HL-60 (cell line): ENCODE measurements at regions not wholly inside any gene's neighbourhood (a gene's known extent, or its start where the extent isn't known, plus 50 kb on each side); places are given as distances from the start of the nearest gene placed in this dataset.
"Not testable (repeated sequence)": the region's sequence is repeated elsewhere in the genome, so short reads cannot be mapped to it uniquely, and the experiment has no call there.

Experiments used
- DNase-seq, 2 experiments: peaks; one replicate each; pipeline ENCODE4 v3.0.0-alpha.2; 2010 to 2020; ENCODE audit warnings: low read depth in 1 of 2, low spot score in 1 of 2
- H3K27ac ChIP-seq: fragments of 250-450 bp; sonication (Bioruptor Pico); replicated peaks from 2 replicates; pipeline ENCODE4 v1.5.1; 2020; ENCODE audit warnings: mild to moderate bottlenecking, moderate library complexity
- H3K27me3 ChIP-seq: fragments of 250-450 bp; sonication (Bioruptor Pico); 2 replicates; pipeline ENCODE4 v1.5.1; 2021; ENCODE audit warnings: mild to moderate bottlenecking, moderate library complexity; ENCODE audit not compliant: insufficient read depth, poor library complexity, severe bottlenecking
- H3K4me3 ChIP-seq: replicated peaks from 2 replicates; pipeline ENCODE4 v1.5.1; 2011; ENCODE audit warnings: mild to moderate bottlenecking, control low read depth, low read length; ENCODE audit not compliant: insufficient read depth
- GABPA ChIP-seq: IDR thresholded peaks from 2 replicates; pipeline ENCODE4 v1.6.1; 2012; ENCODE audit warnings: low read depth
- POLR2AphosphoS5 ChIP-seq: IDR thresholded peaks from 2 replicates; pipeline ENCODE4 v1.6.1; 2012; ENCODE audit warnings: low read depth
- SPI1 ChIP-seq: IDR thresholded peaks from 2 replicates; pipeline ENCODE4 v1.6.1; 2012; ENCODE audit warnings: low read depth, mild to moderate bottlenecking, borderline replicate concordance
- TF ChIP-seq, protein P1 (sequence below): IDR thresholded peaks from one replicate; pipeline ENCODE4 v1.5.1; 2011; ENCODE audit warnings: low read length, control low read depth, inconsistent platforms; ENCODE audit not compliant: insufficient read depth
- TF ChIP-seq, protein P2 (sequence below): IDR thresholded peaks from 2 replicates; pipeline ENCODE4 v1.6.1; 2012; ENCODE audit warnings: low read depth; ENCODE audit not compliant: insufficient replicate concordance

DNA sequence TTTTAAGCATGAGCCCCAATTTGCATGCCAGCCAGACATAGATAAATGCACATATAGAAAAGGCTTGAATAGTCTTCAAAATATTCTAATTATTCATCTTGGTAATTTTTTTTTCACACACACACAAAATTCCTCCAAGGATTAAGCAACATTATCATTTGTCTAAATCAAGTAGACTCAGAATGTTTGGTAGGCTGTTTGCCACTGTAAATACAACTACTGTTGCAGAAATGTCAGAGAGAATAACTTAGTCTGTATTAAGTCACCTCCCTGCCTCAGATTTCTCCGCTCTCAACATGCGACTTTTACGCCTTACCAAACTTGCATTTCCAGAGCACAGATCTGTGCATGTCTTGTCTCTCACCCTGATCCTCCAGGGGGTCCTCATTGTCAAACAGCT, 265.6 kb upstream of the C9orf72 start:
- Histone ChIP-seq H3K4me3 (no peak overlapping the region), H3K27me3 (no peaks in the 10 kb centered on the region), H3K27ac (no peak overlapping the region)
- TF ChIP-seq, protein P1, sequence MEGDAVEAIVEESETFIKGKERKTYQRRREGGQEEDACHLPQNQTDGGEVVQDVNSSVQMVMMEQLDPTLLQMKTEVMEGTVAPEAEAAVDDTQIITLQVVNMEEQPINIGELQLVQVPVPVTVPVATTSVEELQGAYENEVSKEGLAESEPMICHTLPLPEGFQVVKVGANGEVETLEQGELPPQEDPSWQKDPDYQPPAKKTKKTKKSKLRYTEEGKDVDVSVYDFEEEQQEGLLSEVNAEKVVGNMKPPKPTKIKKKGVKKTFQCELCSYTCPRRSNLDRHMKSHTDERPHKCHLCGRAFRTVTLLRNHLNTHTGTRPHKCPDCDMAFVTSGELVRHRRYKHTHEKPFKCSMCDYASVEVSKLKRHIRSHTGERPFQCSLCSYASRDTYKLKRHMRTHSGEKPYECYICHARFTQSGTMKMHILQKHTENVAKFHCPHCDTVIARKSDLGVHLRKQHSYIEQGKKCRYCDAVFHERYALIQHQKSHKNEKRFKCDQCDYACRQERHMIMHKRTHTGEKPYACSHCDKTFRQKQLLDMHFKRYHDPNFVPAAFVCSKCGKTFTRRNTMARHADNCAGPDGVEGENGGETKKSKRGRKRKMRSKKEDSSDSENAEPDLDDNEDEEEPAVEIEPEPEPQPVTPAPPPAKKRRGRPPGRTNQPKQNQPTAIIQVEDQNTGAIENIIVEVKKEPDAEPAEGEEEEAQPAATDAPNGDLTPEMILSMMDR = no peak
- TF ChIP-seq POLR2AphosphoS5 (no peak), SPI1 (no peak), GABPA (no peak)
- TF ChIP-seq, protein P2, sequence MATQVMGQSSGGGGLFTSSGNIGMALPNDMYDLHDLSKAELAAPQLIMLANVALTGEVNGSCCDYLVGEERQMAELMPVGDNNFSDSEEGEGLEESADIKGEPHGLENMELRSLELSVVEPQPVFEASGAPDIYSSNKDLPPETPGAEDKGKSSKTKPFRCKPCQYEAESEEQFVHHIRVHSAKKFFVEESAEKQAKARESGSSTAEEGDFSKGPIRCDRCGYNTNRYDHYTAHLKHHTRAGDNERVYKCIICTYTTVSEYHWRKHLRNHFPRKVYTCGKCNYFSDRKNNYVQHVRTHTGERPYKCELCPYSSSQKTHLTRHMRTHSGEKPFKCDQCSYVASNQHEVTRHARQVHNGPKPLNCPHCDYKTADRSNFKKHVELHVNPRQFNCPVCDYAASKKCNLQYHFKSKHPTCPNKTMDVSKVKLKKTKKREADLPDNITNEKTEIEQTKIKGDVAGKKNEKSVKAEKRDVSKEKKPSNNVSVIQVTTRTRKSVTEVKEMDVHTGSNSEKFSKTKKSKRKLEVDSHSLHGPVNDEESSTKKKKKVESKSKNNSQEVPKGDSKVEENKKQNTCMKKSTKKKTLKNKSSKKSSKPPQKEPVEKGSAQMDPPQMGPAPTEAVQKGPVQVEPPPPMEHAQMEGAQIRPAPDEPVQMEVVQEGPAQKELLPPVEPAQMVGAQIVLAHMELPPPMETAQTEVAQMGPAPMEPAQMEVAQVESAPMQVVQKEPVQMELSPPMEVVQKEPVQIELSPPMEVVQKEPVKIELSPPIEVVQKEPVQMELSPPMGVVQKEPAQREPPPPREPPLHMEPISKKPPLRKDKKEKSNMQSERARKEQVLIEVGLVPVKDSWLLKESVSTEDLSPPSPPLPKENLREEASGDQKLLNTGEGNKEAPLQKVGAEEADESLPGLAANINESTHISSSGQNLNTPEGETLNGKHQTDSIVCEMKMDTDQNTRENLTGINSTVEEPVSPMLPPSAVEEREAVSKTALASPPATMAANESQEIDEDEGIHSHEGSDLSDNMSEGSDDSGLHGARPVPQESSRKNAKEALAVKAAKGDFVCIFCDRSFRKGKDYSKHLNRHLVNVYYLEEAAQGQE = no peak
- DNase-seq = no peak

DNA sequence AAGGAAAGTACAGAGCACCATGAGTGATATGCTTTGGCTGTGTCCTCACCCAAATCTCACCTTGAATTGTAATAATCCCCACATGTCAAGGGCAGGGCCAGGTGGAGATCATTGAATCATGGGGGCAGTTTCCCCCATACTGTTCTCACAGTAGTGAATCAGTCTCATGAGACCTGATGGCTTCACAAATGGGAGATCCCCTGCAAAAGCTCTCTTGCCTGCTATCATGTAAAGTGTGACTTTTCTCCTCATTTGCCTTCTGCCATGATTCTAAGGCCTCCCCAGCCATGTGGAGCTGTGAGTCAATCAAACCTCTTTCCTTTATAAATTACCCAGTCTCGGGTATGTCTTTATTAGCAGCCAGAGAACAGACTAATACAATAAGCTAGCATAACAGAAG, 266.5 kb upstream of the C9orf72 start:
- not testable (repeated sequence) for DNase-seq, H3K27me3 ChIP-seq, H3K27ac ChIP-seq, H3K4me3 ChIP-seq

DNA sequence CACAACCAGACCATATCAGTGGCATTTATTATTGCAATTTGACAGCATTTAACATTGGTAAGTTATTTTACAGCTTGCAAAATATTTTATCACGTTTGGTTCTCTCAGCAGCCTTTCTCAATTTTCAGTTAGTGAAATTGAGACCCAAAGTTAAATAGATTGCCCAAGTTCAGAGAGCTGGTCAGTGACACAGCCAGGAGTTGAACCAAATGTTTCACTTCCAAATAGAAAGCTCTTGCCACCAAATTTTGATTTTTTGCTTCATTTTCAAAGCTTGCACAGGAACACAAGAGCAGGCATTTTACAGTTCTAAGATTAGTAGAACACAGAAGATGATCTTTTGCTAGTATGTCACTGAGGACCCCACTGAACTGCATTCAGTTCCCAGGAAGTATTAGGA, 271.5 kb upstream of the C9orf72 start:
- no peaks in the 10 kb centered on the region for H3K27me3 ChIP-seq
- TF ChIP-seq POLR2AphosphoS5 (no peak), GABPA (no peak), SPI1 (no peak)
- TF ChIP-seq, protein P1 = no peak
- TF ChIP-seq, protein P2 = no peak
- no peak overlapping the region for H3K4me3 ChIP-seq
- H3K27ac ChIP-seq = no peak overlapping the region
- no peak for DNase-seq

DNA sequence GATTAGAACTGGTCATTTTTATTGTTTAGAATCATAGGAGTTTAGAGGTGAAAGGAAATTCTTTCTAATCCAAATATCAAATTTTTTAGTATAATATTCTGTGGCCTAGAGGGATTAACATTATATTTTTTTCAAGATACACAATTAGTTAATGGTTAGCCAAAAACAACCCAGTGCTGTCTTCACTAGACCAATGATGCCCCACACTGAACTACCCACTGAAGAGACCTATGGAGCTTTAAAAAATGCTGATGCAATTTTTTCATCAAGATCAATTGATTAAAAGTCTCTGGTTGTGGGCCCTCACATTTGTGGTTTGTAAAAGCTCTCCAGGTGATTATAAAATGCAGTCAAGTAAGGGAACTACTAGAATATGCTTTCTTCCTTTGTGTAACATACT, 274.1 kb upstream of the C9orf72 start:
- no peak overlapping the region for H3K4me3 ChIP-seq
- no peak for DNase-seq
- TF ChIP-seq, protein P1 = no peak
- no peak for TF ChIP-seq SPI1
- TF ChIP-seq POLR2AphosphoS5 = no peak
- TF ChIP-seq GABPA = no peak
- TF ChIP-seq, protein P2 = no peak
- no peaks in the 10 kb centered on the region for H3K27me3 ChIP-seq
- H3K27ac ChIP-seq = no peak overlapping the region
